ENCODE measurements at regions not wholly inside any gene's neighbourhood (a gene's known extent, or its start where the extent isn't known, plus 50 kb on each side); places are given as distances from the start of the nearest gene placed in this dataset.

- TF ChIP-seq CHD7 (IDR thresholded peaks at IDR 0.05; ENCODE audit: insufficient replicate concordance, low read length) (no peak), TAF7 (optimal IDR thresholded peaks at IDR 0.05; ENCODE audit: borderline replicate concordance, low read depth, low read length) (no peak), BRCA1 (IDR thresholded peaks at IDR 0.05; ENCODE audit: low read depth, low read length) (no peak), SP2 (IDR thresholded peaks at IDR 0.05; ENCODE audit: low read length) (no peak)
- TF ChIP-seq, protein P1, sequence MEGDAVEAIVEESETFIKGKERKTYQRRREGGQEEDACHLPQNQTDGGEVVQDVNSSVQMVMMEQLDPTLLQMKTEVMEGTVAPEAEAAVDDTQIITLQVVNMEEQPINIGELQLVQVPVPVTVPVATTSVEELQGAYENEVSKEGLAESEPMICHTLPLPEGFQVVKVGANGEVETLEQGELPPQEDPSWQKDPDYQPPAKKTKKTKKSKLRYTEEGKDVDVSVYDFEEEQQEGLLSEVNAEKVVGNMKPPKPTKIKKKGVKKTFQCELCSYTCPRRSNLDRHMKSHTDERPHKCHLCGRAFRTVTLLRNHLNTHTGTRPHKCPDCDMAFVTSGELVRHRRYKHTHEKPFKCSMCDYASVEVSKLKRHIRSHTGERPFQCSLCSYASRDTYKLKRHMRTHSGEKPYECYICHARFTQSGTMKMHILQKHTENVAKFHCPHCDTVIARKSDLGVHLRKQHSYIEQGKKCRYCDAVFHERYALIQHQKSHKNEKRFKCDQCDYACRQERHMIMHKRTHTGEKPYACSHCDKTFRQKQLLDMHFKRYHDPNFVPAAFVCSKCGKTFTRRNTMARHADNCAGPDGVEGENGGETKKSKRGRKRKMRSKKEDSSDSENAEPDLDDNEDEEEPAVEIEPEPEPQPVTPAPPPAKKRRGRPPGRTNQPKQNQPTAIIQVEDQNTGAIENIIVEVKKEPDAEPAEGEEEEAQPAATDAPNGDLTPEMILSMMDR (IDR thresholded peaks at IDR 0.05; ENCODE audit: control extremely low read depth in 1 of 3, insufficient read depth in 1 of 3, low read depth in 1 of 3, low read length in 3 of 3), result no peak
These were observed 141.1 kb downstream of the CRLF2 start for GRCh38 chrX:1071351-1071750.

Data from H1 (cell line).